ENCODE measurements at regions not wholly inside any gene's neighbourhood (a gene's known extent, or its start where the extent isn't known, plus 50 kb on each side); places are given as distances from the start of the nearest gene placed in this dataset.

DNA sequence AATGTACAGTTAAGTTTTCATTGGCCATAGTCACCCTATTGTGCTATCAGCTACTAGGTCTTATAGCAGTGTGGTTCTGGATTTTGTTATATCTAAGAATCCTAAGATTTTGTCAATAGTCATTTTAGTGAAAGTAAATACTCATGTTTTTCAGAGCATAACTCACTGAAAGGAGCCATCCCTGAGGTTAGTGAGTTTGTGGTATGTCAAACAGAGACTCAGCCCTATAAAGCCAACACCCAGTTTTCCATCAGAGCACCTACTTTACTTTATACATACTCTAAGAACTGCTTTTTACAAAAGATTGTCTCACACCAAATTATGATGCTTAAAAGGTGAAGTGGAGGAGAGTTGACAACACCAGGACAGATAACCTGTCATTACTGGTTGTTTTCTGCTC lies 686.3 kb upstream of the LRFN5 start:
- TF ChIP-seq, protein P1, sequence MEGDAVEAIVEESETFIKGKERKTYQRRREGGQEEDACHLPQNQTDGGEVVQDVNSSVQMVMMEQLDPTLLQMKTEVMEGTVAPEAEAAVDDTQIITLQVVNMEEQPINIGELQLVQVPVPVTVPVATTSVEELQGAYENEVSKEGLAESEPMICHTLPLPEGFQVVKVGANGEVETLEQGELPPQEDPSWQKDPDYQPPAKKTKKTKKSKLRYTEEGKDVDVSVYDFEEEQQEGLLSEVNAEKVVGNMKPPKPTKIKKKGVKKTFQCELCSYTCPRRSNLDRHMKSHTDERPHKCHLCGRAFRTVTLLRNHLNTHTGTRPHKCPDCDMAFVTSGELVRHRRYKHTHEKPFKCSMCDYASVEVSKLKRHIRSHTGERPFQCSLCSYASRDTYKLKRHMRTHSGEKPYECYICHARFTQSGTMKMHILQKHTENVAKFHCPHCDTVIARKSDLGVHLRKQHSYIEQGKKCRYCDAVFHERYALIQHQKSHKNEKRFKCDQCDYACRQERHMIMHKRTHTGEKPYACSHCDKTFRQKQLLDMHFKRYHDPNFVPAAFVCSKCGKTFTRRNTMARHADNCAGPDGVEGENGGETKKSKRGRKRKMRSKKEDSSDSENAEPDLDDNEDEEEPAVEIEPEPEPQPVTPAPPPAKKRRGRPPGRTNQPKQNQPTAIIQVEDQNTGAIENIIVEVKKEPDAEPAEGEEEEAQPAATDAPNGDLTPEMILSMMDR (IDR thresholded peaks at IDR 0.05): no peak
- Histone ChIP-seq H3K4me2 (replicated peaks; ENCODE audit: extremely low read depth, low read length, poor library complexity, severe bottlenecking) (no peak overlapping the region), H4K20me1 (ENCODE audit: insufficient read depth, low read length) (no peaks in the 10 kb centered on the region), H3K36me3 (replicated peaks in 1 of 2; ENCODE audit: control insufficient read depth in 1 of 2, insufficient read depth in 2 of 2, low read length in 2 of 2) (no peaks in the 10 kb centered on the region), H3K4me3 (replicated peaks in 1 of 3; ENCODE audit: low read depth in 2 of 3, low read length in 3 of 3) (no peak overlapping the region), H3K27ac (ENCODE audit: low read depth in 1 of 2, low read length in 2 of 2) (no peak overlapping the region), H2AFZ (ENCODE audit: insufficient read depth, low read depth, low read length, poor library complexity, severe bottlenecking) (no peak overlapping the region), H3K9me3 (replicated peaks in 1 of 2; ENCODE audit: control insufficient read depth in 1 of 2, insufficient read depth in 1 of 2, low read length in 2 of 2) (peaks cover 0 to 5% of the 10 kb centered on the region in 2 donors), H3K4me1 (ENCODE audit: control insufficient read depth in 1 of 2, insufficient read depth in 2 of 2, low read length in 2 of 2) (no peaks in the 10 kb centered on the region), H3K27me3 (ENCODE audit: control insufficient read depth in 2 of 2, insufficient read depth in 2 of 2, low read length in 2 of 2) (no peaks in the 10 kb centered on the region), H3K79me2 (ENCODE audit: insufficient read depth, low read length) (no peaks in the 10 kb centered on the region), H3K9ac (ENCODE audit: insufficient read depth, low read length, poor library complexity, severe bottlenecking) (no peak overlapping the region)
- no peak for DNase-seq
- Mint-ChIP-seq H3K4me1 (no peaks in the 10 kb centered on the region), H3K27me3 (ENCODE audit: low read depth in 3 of 3) (no peaks in the 10 kb centered on the region), H3K9me3 (peaks cover 0 to 5% (median 3%) of the 10 kb centered on the region in 7 donors), H3K27ac (no peak overlapping the region), H3K4me3 (no peak overlapping the region), H3K36me3 (no peaks in the 10 kb centered on the region)
- intact Hi-C loops (cut with micrococcal nuclease): no loop called here

DNA sequence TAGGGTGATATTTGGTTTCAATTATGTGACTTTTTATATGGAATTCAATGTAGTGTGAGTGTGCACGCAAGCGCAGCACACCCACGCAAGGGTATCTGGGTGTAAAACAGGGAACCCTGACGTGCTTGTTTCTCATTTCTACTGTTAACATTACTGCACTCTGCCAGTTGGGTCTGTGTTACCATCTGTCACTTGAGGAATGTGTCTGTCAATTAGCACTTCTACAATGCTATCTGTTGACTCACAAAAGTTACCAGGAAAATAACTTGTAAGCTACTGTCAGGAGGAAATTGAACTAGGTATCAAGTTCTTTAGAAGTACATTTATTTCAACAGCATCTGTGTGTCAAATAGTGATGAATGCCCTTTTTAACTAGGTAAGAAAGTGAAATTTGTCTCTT lies 695.5 kb upstream of the LRFN5 start:
- no peak overlapping the region for H3K27ac Mint-ChIP-seq

More for the DNA sequence above, 695.5 kb upstream of the LRFN5 start:
- H3K9me3 Mint-ChIP-seq: peaks cover 0 to 3% (median 0%) of the 10 kb centered on the region in 7 donors
- no peaks in the 10 kb centered on the region for H4K20me1 ChIP-seq (ENCODE audit: insufficient read depth, low read length)
- H3K27ac ChIP-seq (ENCODE audit: low read depth in 1 of 2, low read length in 2 of 2): no peak overlapping the region
- H3K36me3 ChIP-seq (replicated peaks in 1 of 2; ENCODE audit: control insufficient read depth in 1 of 2, insufficient read depth in 2 of 2, low read length in 2 of 2): no peaks in the 10 kb centered on the region
- no CpG with 5 or more reads among the region's 4 CpGs for WGBS (ENCODE audit: insufficient coverage)
- intact Hi-C loops (cut with micrococcal nuclease): no loop called here
- no peaks in the 10 kb centered on the region for H3K9me3 ChIP-seq (replicated peaks in 1 of 2; ENCODE audit: control insufficient read depth in 1 of 2, insufficient read depth in 1 of 2, low read length in 2 of 2)
- TF ChIP-seq, protein P1 (IDR thresholded peaks at IDR 0.05): no peak
- no peak overlapping the region for H3K9ac ChIP-seq (ENCODE audit: insufficient read depth, low read length, poor library complexity, severe bottlenecking)
- no peaks in the 10 kb centered on the region for H3K79me2 ChIP-seq (ENCODE audit: insufficient read depth, low read length)
- no peaks in the 10 kb centered on the region for H3K36me3 Mint-ChIP-seq
- no peak overlapping the region for H3K4me3 ChIP-seq (replicated peaks in 1 of 3; ENCODE audit: low read depth in 2 of 3, low read length in 3 of 3)
- DNase-seq: no peak
- H3K4me3 Mint-ChIP-seq: no peak overlapping the region
- no peaks in the 10 kb centered on the region for H3K4me1 ChIP-seq (ENCODE audit: control insufficient read depth in 1 of 2, insufficient read depth in 2 of 2, low read length in 2 of 2)
- H3K4me1 Mint-ChIP-seq: no peaks in the 10 kb centered on the region
- no peak overlapping the region for H3K4me2 ChIP-seq (replicated peaks; ENCODE audit: extremely low read depth, low read length, poor library complexity, severe bottlenecking)
- no peaks in the 10 kb centered on the region for H3K27me3 Mint-ChIP-seq (ENCODE audit: low read depth in 3 of 3)
- no peaks in the 10 kb centered on the region for H3K27me3 ChIP-seq (ENCODE audit: control insufficient read depth in 2 of 2, insufficient read depth in 2 of 2, low read length in 2 of 2)
- H2AFZ ChIP-seq (ENCODE audit: insufficient read depth, low read depth, low read length, poor library complexity, severe bottlenecking): no peak overlapping the region
